ENCODE measurements at regions not wholly inside any gene's neighbourhood (a gene's known extent, or its start where the extent isn't known, plus 50 kb on each side); places are given as distances from the start of the nearest gene placed in this dataset.

DNA sequence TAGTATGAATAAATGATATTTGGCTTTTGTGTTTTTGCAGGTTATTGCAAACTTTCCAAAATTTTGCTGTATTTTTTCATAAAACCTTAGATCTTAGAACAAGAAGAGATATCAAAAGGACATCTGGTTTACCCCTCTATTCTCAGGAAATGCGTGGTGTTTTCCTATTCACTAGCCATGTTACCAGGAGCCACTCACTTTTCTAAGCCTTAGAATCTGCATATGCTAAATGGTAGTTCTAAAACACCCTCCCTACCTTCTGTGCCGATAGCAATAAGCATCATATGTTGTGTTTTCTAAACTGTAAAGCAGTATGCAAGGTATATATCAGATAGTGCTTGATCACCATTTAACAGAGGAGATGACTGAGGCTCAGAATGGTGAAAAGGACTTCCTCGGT lies 715.0 kb upstream of the CELF2 start:
- TF ChIP-seq, protein P1, sequence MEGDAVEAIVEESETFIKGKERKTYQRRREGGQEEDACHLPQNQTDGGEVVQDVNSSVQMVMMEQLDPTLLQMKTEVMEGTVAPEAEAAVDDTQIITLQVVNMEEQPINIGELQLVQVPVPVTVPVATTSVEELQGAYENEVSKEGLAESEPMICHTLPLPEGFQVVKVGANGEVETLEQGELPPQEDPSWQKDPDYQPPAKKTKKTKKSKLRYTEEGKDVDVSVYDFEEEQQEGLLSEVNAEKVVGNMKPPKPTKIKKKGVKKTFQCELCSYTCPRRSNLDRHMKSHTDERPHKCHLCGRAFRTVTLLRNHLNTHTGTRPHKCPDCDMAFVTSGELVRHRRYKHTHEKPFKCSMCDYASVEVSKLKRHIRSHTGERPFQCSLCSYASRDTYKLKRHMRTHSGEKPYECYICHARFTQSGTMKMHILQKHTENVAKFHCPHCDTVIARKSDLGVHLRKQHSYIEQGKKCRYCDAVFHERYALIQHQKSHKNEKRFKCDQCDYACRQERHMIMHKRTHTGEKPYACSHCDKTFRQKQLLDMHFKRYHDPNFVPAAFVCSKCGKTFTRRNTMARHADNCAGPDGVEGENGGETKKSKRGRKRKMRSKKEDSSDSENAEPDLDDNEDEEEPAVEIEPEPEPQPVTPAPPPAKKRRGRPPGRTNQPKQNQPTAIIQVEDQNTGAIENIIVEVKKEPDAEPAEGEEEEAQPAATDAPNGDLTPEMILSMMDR (IDR thresholded peaks at IDR 0.05): no peak
- TF ChIP-seq POLR2A (IDR thresholded peaks at IDR 0.05): no peak
- no peak for TF ChIP-seq EP300 (IDR thresholded peaks at IDR 0.05)
- TF ChIP-seq POLR2AphosphoS5 (IDR thresholded peaks at IDR 0.05): no peak
